CD8-positive, alpha-beta memory T cell (primary cell): ENCODE measurements at regions not wholly inside any gene's neighbourhood (a gene's known extent, or its start where the extent isn't known, plus 50 kb on each side); places are given as distances from the start of the nearest gene placed in this dataset.

Source experiments
- CTCF ChIA-PET: fragments of 350-600 bp; sonication (Branson Sonifier 250); formaldehyde crosslinking; loops from one replicate; lab custom pipeline; 2021; ENCODE audit warnings: antibody characterized with exemption; lab: Charles Lee
- POLR2A ChIA-PET: fragments of 350-600 bp; sonication (Branson Sonifier 250); formaldehyde crosslinking; loops from one replicate; lab custom pipeline; 2021; ENCODE audit warnings: antibody characterized with exemption; lab: Charles Lee
- DNase-seq, 5 donors: peaks; one replicate each; pipeline versions ENCODE4 v3.0.0 to v3.0.0-alpha.2; 2020 to 2022; ENCODE audit warnings: mixed read lengths in 1 of 5
- H3K27ac ChIP-seq: one replicate; pipeline ENCODE4 v1.7.0; 2013; ENCODE audit warnings: low read depth, mild to moderate bottlenecking, low read length, moderate library complexity
- H3K27me3 ChIP-seq: 2 replicates; pipeline ENCODE4 v1.7.0; 2013; ENCODE audit warnings: low read length, mild to moderate bottlenecking; ENCODE audit not compliant: insufficient read depth, poor library complexity, severe bottlenecking
- H3K36me3 ChIP-seq: 2 replicates; pipeline ENCODE4 v1.7.0; 2013; ENCODE audit warnings: mild to moderate bottlenecking, low read length, moderate library complexity; ENCODE audit not compliant: insufficient read depth
- H3K4me1 ChIP-seq: 2 replicates; pipeline ENCODE4 v1.7.0; 2013; ENCODE audit warnings: mild to moderate bottlenecking, low read length, moderate library complexity; ENCODE audit not compliant: insufficient read depth
- H3K4me3 ChIP-seq: 2 replicates; pipeline ENCODE4 v1.7.0; 2013; ENCODE audit warnings: mild to moderate bottlenecking, low read length
- H3K9me3 ChIP-seq: 2 replicates; pipeline ENCODE4 v1.7.0; 2013; ENCODE audit warnings: mild to moderate bottlenecking, low read length
- H3K27ac Mint-ChIP-seq, 8 donors: one replicate each; pipeline ENCODE4 v1.8.0; 2020 to 2021; ENCODE audit warnings: mixed read lengths in 8 of 8, mild to moderate bottlenecking in 6 of 8, inconsistent platforms in 3 of 8, moderate library complexity in 3 of 8
- H3K27me3 Mint-ChIP-seq, 2 donors: one replicate each; pipeline ENCODE4 v1.8.0; 2020 to 2021; ENCODE audit warnings: mixed read lengths in 2 of 2, mild to moderate bottlenecking in 1 of 2, moderate library complexity in 1 of 2
- H3K36me3 Mint-ChIP-seq, 3 donors: one replicate each; pipeline ENCODE4 v1.8.0; 2020 to 2021; ENCODE audit warnings: mixed read lengths in 3 of 3, inconsistent platforms in 1 of 3, mild to moderate bottlenecking in 1 of 3
- H3K4me1 Mint-ChIP-seq, 3 donors: one replicate each; pipeline ENCODE4 v1.8.0; 2020 to 2021; ENCODE audit warnings: mixed read lengths in 3 of 3, inconsistent platforms in 1 of 3, mild to moderate bottlenecking in 1 of 3
- H3K4me3 Mint-ChIP-seq, 7 donors: one replicate each; pipeline ENCODE4 v1.8.0; 2020 to 2021; ENCODE audit warnings: mixed read lengths in 7 of 7, mild to moderate bottlenecking in 6 of 7, moderate library complexity in 4 of 7, inconsistent platforms in 2 of 7
- H3K9me3 Mint-ChIP-seq, 5 donors: one replicate each; pipeline ENCODE4 v1.8.0; 2020 to 2022; ENCODE audit warnings: mixed read lengths in 5 of 5, mild to moderate bottlenecking in 3 of 5, moderate library complexity in 2 of 5, inconsistent platforms in 1 of 5

DNA sequence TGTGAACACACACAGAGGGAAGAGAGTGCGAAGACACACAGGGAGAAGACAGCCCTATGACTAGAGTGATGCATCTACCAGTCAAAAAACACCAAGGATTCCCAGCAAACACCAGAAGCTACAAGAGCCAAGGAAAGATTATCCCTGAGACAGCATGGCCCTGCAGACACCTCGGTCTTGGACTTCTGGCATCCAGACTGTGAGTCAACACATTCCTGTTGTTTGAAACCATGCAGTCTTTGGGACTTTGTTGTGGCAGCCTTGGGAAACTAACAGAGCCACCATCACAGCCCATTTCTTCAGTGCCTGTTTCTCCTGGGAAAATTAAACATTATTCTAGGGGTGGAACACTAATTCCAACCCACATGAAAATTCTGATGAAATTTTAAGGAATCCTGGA, 220.6 kb downstream of the GXYLT1 start:
- ChIA-PET POLR2A (no interaction called here), CTCF (no interaction called here)
- H3K36me3 Mint-ChIP-seq, result no peaks in the 10 kb centered on the region
- H3K27me3 Mint-ChIP-seq, result peaks cover 3 to 34% of the 10 kb centered on the region in 2 donors
- no peak overlapping the region for H3K27ac Mint-ChIP-seq
- Histone ChIP-seq H3K4me1 (no peaks in the 10 kb centered on the region), H3K36me3 (no peaks in the 10 kb centered on the region), H3K4me3 (no peak overlapping the region), H3K27me3 (no peaks in the 10 kb centered on the region), H3K27ac (no peak overlapping the region), H3K9me3 (no peaks in the 10 kb centered on the region)
- DNase-seq, result no peak
- H3K4me3 Mint-ChIP-seq, result no peak overlapping the region
- H3K9me3 Mint-ChIP-seq, result no peaks in the 10 kb centered on the region
- no peaks in the 10 kb centered on the region for H3K4me1 Mint-ChIP-seq

DNA sequence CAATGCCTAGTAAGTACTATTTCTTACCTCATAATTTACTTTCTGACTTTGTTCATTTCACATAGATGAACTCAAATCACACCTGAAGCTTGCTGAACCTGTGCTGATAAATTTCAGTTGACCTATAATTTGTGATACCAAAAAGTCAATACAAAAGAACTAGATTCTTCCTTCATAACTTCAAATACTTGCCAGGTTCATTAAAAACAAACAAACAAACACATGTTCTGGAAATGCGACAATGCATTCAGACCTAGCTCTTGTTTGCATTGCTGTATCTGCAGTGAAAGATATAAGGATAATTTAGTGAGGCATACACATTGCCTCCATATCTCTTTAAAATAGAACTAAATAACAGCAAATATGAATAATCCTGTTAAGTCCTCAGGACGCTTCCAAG, 221.3 kb downstream of the GXYLT1 start:
- no peaks in the 10 kb centered on the region for H3K4me1 ChIP-seq
- H3K9me3 ChIP-seq, result no peaks in the 10 kb centered on the region
- H3K4me3 Mint-ChIP-seq, result no peak overlapping the region
- ChIA-PET CTCF (no interaction called here), POLR2A (no interaction called here)
- H3K4me1 Mint-ChIP-seq, result no peaks in the 10 kb centered on the region
- no peaks in the 10 kb centered on the region for H3K9me3 Mint-ChIP-seq
- no peaks in the 10 kb centered on the region for H3K27me3 ChIP-seq
- H3K27ac Mint-ChIP-seq, result no peak overlapping the region
- no peaks in the 10 kb centered on the region for H3K36me3 Mint-ChIP-seq
- no peak overlapping the region for H3K27ac ChIP-seq
- H3K36me3 ChIP-seq, result no peaks in the 10 kb centered on the region
- no peak for DNase-seq
- H3K4me3 ChIP-seq, result no peak overlapping the region
- H3K27me3 Mint-ChIP-seq, result peaks cover 4 to 34% of the 10 kb centered on the region in 2 donors

DNA sequence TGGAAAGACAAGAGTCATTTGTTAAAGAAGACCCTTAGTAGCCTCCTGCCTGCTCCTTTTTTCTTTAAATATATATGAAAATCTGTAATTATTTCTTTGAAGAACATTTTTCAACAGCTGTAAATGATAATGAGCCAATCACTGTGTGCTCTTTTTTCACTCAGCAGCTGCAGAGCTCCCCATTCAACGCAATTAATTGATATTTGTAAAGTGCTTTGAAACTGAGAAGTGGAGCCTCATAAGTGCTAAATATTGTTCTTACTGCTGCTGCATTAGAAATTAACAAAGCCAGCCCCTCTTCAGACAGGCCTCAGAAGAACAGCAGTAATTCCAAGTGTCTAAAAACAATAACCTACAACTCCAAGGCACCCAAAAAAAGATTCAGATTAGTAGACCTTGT, 224.3 kb downstream of the GXYLT1 start:
- DNase-seq, result no peak
- ChIA-PET POLR2A (no interaction called here), CTCF (no interaction called here)
- Histone ChIP-seq H3K9me3 (no peaks in the 10 kb centered on the region), H3K4me1 (no peaks in the 10 kb centered on the region), H3K4me3 (no peak overlapping the region), H3K27me3 (no peaks in the 10 kb centered on the region), H3K36me3 (no peaks in the 10 kb centered on the region), H3K27ac (no peak overlapping the region)
- Mint-ChIP-seq H3K27ac (no peak overlapping the region), H3K9me3 (no peaks in the 10 kb centered on the region), H3K4me1 (no peaks in the 10 kb centered on the region), H3K36me3 (no peaks in the 10 kb centered on the region), H3K4me3 (no peak overlapping the region), H3K27me3 (peaks cover 4 to 30% of the 10 kb centered on the region in 2 donors)

DNA sequence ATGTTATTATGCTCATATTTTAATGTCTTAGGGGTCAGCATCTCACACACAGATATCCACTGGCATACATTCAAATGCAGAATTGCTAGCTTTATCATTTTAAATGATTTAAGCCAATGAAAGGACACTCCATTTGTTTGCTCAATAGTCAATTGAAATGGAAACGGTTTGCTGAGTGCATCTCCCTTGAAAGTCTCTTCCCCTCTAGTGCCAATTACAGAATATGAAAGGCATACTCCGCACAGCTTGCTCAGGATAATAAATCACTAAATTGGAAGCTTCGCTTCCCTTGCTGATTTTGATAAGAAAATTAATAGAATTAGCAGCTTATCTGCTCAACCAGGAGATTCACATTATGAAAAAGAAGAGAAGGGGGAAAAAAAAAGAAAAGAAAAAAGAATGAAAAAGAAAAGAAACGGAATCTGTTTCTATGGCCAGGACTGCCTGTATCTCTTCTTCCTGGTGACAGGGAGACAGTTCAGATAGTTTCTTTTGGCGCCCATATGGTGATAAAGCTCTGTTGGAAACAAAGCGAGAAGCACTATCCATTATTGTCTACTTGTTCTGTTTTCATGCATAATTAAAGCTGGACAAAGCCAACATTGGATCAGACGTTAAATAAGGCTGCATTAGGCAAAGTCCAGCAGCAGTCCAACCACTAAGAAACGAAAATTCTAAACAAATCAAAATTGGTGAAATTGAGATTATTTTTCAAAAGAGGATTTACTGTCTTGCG, 225.0 kb downstream of the GXYLT1 start:
- H3K4me1 Mint-ChIP-seq, result no peaks in the 10 kb centered on the region
- H3K4me3 ChIP-seq, result no peak overlapping the region
- POLR2A ChIA-PET, result no interaction called here
- no peaks in the 10 kb centered on the region for H3K9me3 ChIP-seq
- no peaks in the 10 kb centered on the region for H3K27me3 ChIP-seq
- H3K27me3 Mint-ChIP-seq, result peaks cover 4 to 28% of the 10 kb centered on the region in 2 donors
- H3K9me3 Mint-ChIP-seq, result no peaks in the 10 kb centered on the region
- H3K36me3 ChIP-seq, result no peaks in the 10 kb centered on the region
- no peak overlapping the region for H3K4me3 Mint-ChIP-seq
- H3K36me3 Mint-ChIP-seq, result no peaks in the 10 kb centered on the region
- H3K27ac Mint-ChIP-seq, result no peak overlapping the region
- no peaks in the 10 kb centered on the region for H3K4me1 ChIP-seq
- no peak for DNase-seq
- H3K27ac ChIP-seq, result no peak overlapping the region
- CTCF ChIA-PET, result no interaction called here

DNA sequence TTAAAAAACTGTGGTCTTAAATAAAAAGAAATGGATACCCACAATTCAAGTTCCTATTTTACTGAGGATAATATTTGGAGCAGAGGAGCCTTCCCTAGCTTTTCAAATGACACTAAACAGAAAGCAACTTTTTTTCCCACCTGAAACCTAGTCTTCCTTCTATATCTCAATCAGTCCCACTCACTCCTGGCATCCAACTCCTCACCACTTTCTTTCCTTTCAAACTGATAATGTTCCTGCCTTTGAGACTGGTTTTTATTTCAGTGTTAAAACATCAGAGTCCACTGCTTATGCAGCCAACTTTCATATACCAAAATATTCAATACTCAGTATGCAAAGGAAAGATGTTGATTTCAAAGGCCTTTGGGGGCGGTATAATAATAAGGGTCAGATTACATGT, 225.6 kb downstream of the GXYLT1 start:
- DNase-seq, result no peak
- H3K4me3 ChIP-seq, result no peak overlapping the region
- no peaks in the 10 kb centered on the region for H3K36me3 ChIP-seq
- no peak overlapping the region for H3K27ac ChIP-seq
- ChIA-PET POLR2A (no interaction called here), CTCF (no interaction called here)
- H3K27me3 ChIP-seq, result no peaks in the 10 kb centered on the region
- Mint-ChIP-seq H3K4me1 (no peaks in the 10 kb centered on the region), H3K9me3 (no peaks in the 10 kb centered on the region), H3K4me3 (no peak overlapping the region), H3K36me3 (no peaks in the 10 kb centered on the region), H3K27ac (no peak overlapping the region), H3K27me3 (peaks cover 4 to 23% of the 10 kb centered on the region in 2 donors)
- no peaks in the 10 kb centered on the region for H3K4me1 ChIP-seq
- no peaks in the 10 kb centered on the region for H3K9me3 ChIP-seq

DNA sequence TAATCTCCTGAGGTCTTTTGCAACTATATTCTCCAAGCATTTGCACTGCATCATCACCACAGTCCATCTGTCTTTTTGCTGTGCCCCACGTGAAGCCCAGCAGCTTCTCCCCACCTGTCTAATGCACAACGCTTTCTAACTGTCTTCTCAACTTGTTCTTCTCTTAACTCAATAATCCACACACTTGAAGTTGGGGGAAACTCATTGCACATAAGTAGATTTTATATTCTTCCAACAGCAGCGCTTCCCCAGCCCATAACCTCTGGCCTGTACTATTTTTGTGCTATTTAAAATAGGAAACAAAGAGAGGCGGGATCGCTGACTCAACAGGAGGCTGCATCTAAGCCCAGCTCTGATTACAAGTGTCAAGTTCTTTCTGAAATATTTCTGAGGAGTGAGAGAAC, 226.7 kb downstream of the GXYLT1 start:
- no peaks in the 10 kb centered on the region for H3K36me3 ChIP-seq
- no peak for DNase-seq
- Mint-ChIP-seq H3K4me1 (no peaks in the 10 kb centered on the region), H3K27ac (no peak overlapping the region), H3K27me3 (peaks cover 1 to 19% of the 10 kb centered on the region in 2 donors), H3K4me3 (no peak overlapping the region), H3K36me3 (no peaks in the 10 kb centered on the region), H3K9me3 (peaks cover 0 to 2% (median 0%) of the 10 kb centered on the region in 5 donors)
- H3K9me3 ChIP-seq, result no peaks in the 10 kb centered on the region
- ChIA-PET CTCF (no interaction called here), POLR2A (no interaction called here)
- H3K27me3 ChIP-seq, result no peaks in the 10 kb centered on the region
- H3K4me3 ChIP-seq, result no peak overlapping the region
- no peaks in the 10 kb centered on the region for H3K4me1 ChIP-seq
- H3K27ac ChIP-seq, result no peak overlapping the region

DNA sequence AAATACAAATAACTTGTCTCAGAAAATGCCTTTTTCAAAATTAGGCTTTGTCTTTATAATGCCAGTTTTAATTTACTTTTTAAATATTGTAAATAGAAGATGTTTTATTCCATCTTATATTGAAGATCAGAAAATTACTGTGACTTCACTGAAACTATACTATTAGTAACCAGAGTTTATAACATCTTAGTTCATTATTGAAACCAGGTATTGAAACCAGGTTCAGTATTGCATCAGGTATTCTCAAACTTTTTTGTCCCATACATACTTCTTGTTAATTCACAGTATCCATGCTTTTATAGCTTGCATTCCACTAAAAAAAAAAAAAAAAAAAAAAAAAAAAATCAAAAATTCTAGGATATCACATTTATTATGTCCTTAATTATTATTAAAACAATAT, 227.5 kb downstream of the GXYLT1 start:
- Mint-ChIP-seq H3K36me3 (no peaks in the 10 kb centered on the region), H3K27ac (no peak overlapping the region), H3K9me3 (peaks cover 0 to 2% (median 0%) of the 10 kb centered on the region in 5 donors), H3K4me3 (no peak overlapping the region), H3K4me1 (no peaks in the 10 kb centered on the region), H3K27me3 (peaks cover 1 to 18% of the 10 kb centered on the region in 2 donors)
- H3K4me3 ChIP-seq, result no peak overlapping the region
- no peak for DNase-seq
- POLR2A ChIA-PET, result no interaction called here
- H3K36me3 ChIP-seq, result no peaks in the 10 kb centered on the region
- H3K27me3 ChIP-seq, result no peaks in the 10 kb centered on the region
- H3K4me1 ChIP-seq, result no peaks in the 10 kb centered on the region
- no peaks in the 10 kb centered on the region for H3K9me3 ChIP-seq
- CTCF ChIA-PET, result no interaction called here
- H3K27ac ChIP-seq, result no peak overlapping the region

DNA sequence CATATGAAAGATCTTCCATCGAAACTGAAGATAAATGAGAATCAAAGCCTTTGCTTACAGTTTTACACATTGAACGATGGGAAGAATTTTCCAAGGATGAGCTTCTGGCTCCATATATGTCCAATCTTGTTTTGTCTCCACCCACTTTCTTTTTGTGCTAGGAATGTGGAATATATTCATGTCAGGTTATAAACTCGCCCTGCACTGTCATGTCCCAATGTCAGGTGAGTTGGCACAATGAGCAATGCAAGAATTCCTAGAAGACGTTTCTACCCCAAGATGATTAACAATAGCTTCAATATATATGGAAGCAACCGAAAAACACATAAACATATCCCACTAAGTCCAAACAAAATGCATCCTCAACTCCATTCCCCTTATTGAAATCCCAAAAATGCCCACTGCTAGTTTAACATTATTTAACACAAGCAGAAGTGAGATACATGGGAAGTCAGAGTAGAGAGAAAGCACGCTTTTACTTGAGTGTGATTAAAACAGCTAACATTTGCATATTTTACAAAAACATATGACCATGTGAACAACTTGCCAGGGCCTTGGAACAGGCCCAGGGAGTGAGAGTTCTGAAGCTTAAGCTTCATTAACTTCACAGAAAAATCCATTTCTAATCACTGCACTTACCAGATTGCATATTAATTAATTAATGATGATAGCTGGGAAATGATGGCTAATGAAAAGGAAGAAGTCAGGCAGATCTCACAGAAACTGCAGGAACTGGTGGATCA, 233.9 kb downstream of the GXYLT1 start:
- H3K4me3 Mint-ChIP-seq, result no peak overlapping the region
- Histone ChIP-seq H3K4me1 (no peaks in the 10 kb centered on the region), H3K4me3 (no peak overlapping the region), H3K27me3 (no peaks in the 10 kb centered on the region), H3K36me3 (no peaks in the 10 kb centered on the region), H3K27ac (no peak overlapping the region), H3K9me3 (no peaks in the 10 kb centered on the region)
- no peak for DNase-seq
- ChIA-PET POLR2A (no interaction called here), CTCF (no interaction called here)
- H3K9me3 Mint-ChIP-seq, result peaks cover 0 to 2% (median 0%) of the 10 kb centered on the region in 5 donors
- H3K27ac Mint-ChIP-seq, result no peak overlapping the region
- H3K4me1 Mint-ChIP-seq, result no peaks in the 10 kb centered on the region
- peaks cover 3 to 8% of the 10 kb centered on the region in 2 donors for H3K27me3 Mint-ChIP-seq
- no peaks in the 10 kb centered on the region for H3K36me3 Mint-ChIP-seq
